ENCODE measurements at regions not wholly inside any gene's neighbourhood (a gene's known extent, or its start where the extent isn't known, plus 50 kb on each side); places are given as distances from the start of the nearest gene placed in this dataset.

GRCh38 chr20:60921022-60921622 lies 330.9 kb upstream of the CDH4 start:
- no peak overlapping the region for H3K4me3 ChIP-seq
- ATAC-seq (no peak), DNase-seq (peak in 1 of 3 donors; percentile 43)
- intact Hi-C loops (cut with DNase I, micrococcal nuclease), result no loop called here
- no peak for TF ChIP-seq CTCF (IDR thresholded peaks at IDR 0.05)
- H3K4me1 ChIP-seq (ENCODE audit: low read depth), result no peaks in the 10 kb centered on the region
- H3K9me3 ChIP-seq, result peaks cover 7% of the 10 kb centered on the region
- no peaks in the 10 kb centered on the region for H3K36me3 ChIP-seq (ENCODE audit: low read depth)

- intact Hi-C loops (cut with DNase I, micrococcal nuclease), result no loop called here
- H3K4me1 ChIP-seq (ENCODE audit: low read depth), result no peaks in the 10 kb centered on the region
Observed at GRCh38 chr20:60926831-60927230, 325.2 kb upstream of the CDH4 start.

GRCh38 chr20:60928341-60928740 lies 323.7 kb upstream of the CDH4 start:
- H3K9me3 ChIP-seq, result peaks cover 2% of the 10 kb centered on the region
- no peak overlapping the region for H3K4me3 ChIP-seq
- DNase-seq, result no peak
- no peaks in the 10 kb centered on the region for H3K4me1 ChIP-seq (ENCODE audit: low read depth)
- no peak for TF ChIP-seq CTCF (IDR thresholded peaks at IDR 0.05)
- H3K36me3 ChIP-seq (ENCODE audit: low read depth), result no peaks in the 10 kb centered on the region
- intact Hi-C loops (cut with DNase I, micrococcal nuclease), result no loop called here
- no peak for ATAC-seq

More at GRCh38 chr20:60926831-60927230, 325.2 kb upstream of the CDH4 start:
- no peak overlapping the region for H3K4me3 ChIP-seq
- peaks cover 2% of the 10 kb centered on the region for H3K9me3 ChIP-seq
- H3K36me3 ChIP-seq (ENCODE audit: low read depth), result no peaks in the 10 kb centered on the region
- no peak for DNase-seq
- ATAC-seq, result no peak
- TF ChIP-seq CTCF (IDR thresholded peaks at IDR 0.05), result no peak

- DNase-seq, result no peak
- intact Hi-C loops (cut with DNase I, micrococcal nuclease), result no loop called here
- no peak for TF ChIP-seq CTCF (IDR thresholded peaks at IDR 0.05)
- Histone ChIP-seq H3K9me3 (peaks cover 2% of the 10 kb centered on the region), H3K36me3 (ENCODE audit: low read depth) (no peaks in the 10 kb centered on the region), H3K4me1 (ENCODE audit: low read depth) (no peaks in the 10 kb centered on the region), H3K4me3 (no peak overlapping the region)
- no peak for ATAC-seq
Observed at GRCh38 chr20:60930023-60930790, 321.9 kb upstream of the CDH4 start.

GRCh38 chr20:60931696-60932095 lies 320.4 kb upstream of the CDH4 start:
- DNase-seq (no peak), ATAC-seq (no peak)
- intact Hi-C loops (cut with DNase I, micrococcal nuclease), result no loop called here
- Histone ChIP-seq H3K36me3 (ENCODE audit: low read depth) (no peaks in the 10 kb centered on the region), H3K4me3 (no peak overlapping the region), H3K9me3 (peaks cover 4% of the 10 kb centered on the region), H3K4me1 (ENCODE audit: low read depth) (no peaks in the 10 kb centered on the region)
- TF ChIP-seq CTCF (IDR thresholded peaks at IDR 0.05), result no peak
